HPDE6-E6E7 (cell line): ENCODE measurements at regions not wholly inside any gene's neighbourhood (a gene's known extent, or its start where the extent isn't known, plus 50 kb on each side); places are given as distances from the start of the nearest gene placed in this dataset.
"Not testable (repeated sequence)": the region's sequence is repeated elsewhere in the genome, so short reads cannot be mapped to it uniquely, and the experiment has no call there.

Experiments
- DNase-seq: peaks from one replicate; pipeline ENCODE4 v3.0.0; 2011; ENCODE audit warnings: missing footprints; ENCODE audit errors: extremely low spot score

DNA sequence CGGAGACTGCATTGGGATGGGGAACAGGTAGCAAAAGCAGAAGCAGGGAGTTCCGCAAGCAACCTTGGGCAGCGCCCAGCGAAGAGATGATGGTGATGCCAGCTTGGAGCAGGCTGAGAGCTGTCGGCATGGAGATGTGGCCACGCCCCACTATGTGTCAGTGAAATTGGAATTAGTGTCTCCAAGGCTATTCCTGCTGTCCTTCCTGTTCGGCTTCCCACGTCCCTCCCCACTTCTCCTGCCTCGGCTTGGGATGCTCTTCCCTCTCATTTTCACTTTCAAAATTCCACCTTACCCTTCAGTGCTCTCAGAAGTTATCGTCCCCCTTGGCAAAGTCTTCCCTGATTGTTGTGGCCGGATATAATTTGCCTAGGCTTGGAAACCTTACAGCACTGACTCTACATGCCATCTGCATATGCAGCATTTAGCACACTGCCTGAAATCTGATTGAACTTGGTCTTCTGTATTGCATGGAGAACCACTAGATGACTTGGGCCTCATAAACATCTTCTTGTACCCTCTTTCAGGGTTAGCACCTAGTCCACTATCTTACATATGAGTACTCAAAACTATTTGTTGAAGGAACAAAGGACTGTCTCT, 270.7 kb upstream of the RUNX1 start:
- peak; percentile 6 for DNase-seq

DNA sequence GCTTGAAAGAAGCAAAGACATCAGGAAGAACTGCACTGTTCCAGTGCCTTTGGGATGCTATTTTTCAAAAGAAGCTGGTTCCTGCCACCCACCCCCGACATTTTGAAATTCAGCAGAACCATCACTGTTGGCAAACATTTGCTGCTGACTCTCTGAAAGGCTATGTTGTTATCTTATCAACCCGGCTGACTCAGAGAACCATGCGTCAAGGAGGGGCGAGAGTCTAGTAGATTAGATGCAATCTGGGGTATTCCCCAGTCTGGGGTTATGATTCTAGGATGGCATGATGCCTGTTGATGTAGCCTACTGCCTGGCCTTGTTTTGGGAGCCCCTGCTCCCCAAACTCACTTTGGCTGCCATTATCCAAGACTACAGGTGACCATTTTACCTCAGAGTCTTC, 267.8 kb upstream of the RUNX1 start:
- DNase-seq, result no peak

GRCh38 chr21:35316456-35316855, 267.4 kb upstream of the RUNX1 start:
- DNase-seq, result no peak

- DNase-seq, result no peak
Observed at GRCh38 chr21:35314857-35315582, 265.9 kb upstream of the RUNX1 start.

DNA sequence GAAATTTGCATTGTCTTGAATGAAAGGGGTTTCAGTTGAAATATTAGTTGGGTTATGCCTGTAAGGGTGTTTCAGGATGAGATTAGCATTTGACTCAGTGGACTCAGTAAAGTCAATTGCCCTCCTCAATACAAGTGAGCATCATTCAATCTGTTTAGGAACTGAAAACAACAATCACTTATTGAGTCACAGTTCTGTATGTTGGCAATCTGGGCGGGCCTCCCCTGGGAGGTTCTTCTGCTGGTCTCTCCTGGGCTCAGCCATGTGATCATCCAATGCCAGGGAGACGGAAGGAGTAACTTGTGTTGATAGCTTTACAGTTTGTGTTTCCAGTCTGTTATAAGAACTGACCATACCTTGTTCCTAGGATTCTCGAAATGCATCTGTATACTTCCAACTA, 262.9 kb upstream of the RUNX1 start:
- no peak for DNase-seq

GRCh38 chr21:35309316-35309715, 260.2 kb upstream of the RUNX1 start:
- no peak for DNase-seq

DNA sequence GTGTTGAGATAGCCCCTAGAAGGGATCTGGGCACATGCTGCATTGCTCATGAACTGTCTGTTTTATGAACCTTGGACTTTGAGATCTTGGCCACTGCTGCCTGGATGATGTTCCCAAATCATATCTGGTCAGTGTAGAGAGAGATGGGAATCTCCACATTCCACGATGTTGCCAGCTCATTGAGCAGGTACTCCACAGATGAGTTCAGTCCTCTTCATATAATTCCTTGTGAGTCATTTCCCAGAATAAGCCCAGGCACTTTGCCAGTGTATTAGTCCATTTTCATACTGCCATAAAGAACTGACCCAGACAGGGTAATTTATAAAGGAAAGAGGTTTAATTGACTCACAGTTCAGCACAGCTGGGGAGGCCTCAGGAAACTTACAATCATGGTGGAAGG, 254.0 kb upstream of the RUNX1 start:
- peak; percentile 50 for DNase-seq

- no peak for DNase-seq
Observed at GRCh38 chr21:35298757-35299156, 249.7 kb upstream of the RUNX1 start.

DNA sequence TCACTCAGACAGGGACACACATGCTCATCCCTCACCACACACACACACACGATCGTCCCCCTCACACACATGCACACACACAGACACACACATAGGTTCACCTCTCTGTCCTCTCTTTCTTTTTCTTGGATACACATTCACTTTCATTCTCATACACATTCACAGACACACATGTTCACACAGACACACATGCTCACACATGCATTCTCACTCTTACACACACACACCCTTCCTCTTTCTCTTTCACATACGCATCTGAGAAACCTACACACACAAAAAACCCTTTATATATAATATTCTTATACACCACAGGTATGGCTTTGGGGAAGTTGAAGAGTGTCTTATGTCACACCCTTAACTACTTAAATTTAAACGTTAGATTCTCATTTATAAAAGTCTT, 248.6 kb upstream of the RUNX1 start:
- DNase-seq, result no peak

DNA sequence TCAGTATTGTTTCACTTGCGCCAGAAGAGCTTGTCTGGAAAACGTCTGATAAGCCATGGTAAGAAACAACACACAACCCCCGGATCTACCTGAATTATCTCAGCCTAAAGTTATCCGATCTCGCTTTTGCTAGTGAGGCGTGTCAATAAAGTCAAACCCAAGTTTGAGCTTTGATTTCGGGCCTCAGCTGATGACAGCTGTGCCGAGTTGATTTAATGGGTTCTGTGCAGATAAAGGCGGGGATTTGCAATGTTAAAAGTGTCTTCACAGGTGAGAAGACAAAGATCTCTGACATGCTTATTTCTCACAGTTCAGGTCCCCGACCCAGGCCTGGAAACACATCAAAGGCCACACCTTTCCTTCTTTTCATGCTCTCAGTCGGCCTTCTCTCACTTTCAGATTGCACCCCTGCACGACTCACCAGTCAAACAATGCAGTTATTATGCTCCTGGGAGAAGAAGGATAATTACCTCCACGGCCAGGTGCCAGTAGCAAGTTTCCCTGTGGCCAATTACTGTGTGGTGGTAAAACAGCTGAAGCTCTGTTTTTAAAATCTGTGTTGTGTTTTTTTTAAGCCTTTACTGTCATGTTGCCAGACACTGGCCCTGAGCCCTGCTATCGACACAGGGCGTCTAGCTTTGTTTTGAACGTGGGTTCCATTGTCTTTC, 245.3 kb upstream of the RUNX1 start:
- DNase-seq, result no peak

- DNase-seq, result no peak
Observed at GRCh38 chr21:35291973-35292627, 243.0 kb upstream of the RUNX1 start.

GRCh38 chr21:35291034-35291433, 241.9 kb upstream of the RUNX1 start:
- DNase-seq, result no peak

DNA sequence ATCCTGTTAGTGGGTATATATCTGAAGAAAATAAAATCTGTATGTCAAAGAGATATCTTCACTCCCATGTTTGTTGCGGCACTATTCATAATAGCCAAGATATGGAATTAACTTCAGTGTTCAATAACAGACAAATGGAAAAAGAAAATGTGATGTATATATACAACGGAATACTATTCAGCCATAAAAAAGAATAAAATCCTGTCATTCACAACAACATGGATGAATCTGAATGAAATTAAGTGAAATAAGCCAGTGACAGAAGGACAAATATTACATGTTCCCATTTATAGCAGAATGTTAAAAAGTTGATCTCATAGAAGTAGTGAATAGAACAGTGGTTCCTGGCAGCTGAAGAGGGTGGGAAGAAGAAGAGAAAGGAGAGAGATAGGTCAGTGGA, 239.1 kb upstream of the RUNX1 start:
- no peak for DNase-seq

DNA sequence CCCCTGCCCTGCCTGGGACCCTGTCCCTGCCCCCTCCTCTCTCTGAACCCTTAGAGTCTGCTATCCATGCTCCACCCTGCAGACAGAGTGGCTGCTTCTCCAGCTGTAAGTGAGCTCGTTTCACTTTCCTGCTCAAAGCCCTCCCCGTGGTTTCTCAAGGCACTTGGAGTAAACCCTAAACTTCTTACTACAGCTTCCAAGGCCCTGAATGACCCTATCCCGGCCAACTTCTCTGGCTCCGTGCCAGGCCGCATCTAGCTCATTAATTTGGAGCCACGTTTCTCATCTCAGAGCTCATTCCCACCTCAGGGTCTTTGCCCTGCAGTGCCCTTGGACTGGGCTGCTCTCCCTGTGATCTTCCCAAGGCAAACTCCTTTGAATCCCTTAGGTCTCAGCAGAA, 235.1 kb upstream of the RUNX1 start:
- no peak for DNase-seq

GRCh38 chr21:35282944-35283343, 233.8 kb upstream of the RUNX1 start:
- DNase-seq, result no peak

- no peak for DNase-seq
Observed at GRCh38 chr21:35281956-35282355, 232.9 kb upstream of the RUNX1 start.

DNA sequence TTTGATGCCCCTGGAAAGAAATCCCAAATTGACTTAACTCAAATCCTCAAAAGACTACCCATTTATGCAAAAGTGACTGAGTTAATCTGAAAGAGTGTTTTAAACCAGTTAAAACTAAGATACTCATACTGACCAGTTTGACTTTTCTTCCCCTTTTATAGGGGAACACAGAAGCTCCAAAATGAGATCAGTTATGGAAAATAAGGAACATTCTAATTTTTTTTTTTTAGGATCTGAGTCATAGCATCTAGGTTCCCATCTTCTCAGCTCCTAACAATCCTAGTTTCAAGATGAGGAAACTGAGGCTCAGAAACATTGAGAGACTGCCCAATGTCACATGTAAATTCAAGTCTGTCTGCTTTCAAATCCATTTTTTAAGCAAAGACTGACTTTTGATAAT, 231.1 kb upstream of the RUNX1 start:
- DNase-seq, result no peak

DNA sequence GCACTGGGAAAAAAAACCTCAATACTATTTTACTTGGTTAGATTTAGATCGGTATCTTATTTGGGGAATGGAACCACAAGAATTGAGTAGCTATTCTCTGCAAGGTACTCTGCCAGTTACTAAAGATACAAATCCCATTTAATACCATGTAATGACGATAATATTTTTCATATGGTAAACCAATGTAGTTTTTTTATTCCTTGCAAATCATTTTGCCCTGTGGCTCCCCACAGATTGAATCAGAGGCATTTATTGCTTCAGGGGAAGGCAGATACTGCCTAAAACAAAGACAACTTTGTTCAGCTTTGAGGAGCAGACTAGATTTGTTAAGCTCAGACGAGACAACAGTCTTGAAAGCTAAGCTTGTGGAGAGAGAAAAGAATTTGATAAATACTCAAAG, 226.7 kb upstream of the RUNX1 start:
- no peak for DNase-seq

GRCh38 chr21:35274923-35275322, 225.8 kb upstream of the RUNX1 start:
- DNase-seq, result no peak

- no peak for DNase-seq
Observed at GRCh38 chr21:35274090-35274489, 225.0 kb upstream of the RUNX1 start.

GRCh38 chr21:35273333-35273732, 224.2 kb upstream of the RUNX1 start:
- no peak for DNase-seq

DNA sequence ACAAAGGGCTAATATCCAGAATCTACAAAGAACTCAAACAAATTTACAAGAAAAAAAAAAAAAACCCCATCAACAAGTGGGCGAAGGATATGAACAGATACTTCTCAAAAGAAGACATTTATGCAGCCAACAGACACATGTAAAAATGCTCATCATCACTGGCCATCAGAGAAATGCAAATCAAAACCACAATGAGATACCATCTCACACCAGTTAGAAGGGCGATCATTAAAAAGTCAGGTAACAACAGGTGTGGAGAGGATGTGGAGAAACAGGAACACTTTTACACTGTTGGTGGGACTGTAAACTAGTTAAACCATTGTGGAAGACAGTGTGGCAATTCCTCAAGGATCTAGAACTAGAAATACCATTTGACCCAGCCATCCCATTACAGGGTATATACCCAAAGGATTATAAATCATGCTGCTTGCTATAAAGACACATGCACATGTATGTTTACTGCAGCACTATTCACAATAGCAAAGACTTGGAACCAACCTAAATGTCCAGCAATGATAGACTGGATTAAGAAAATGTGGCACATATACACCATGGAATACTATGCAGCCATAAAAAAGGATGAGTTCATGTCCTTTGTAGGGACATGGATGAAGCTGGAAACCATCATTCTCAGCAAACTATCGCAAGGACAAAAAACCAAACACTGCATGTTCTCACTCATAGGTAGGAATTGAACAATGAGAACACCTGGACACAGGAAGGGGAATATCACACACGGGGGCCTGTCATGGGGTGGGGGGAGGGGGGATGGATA, 222.4 kb upstream of the RUNX1 start:
- DNase-seq, result not testable (repeated sequence)
